Hepatocyte (in vitro differentiated cells): ENCODE measurements at regions not wholly inside any gene's neighbourhood (a gene's known extent, or its start where the extent isn't known, plus 50 kb on each side); places are given as distances from the start of the nearest gene placed in this dataset.

ENCODE experiments used
- DNase-seq: peaks from one replicate; pipeline ENCODE4 v3.0.0-alpha.2; 2016; ENCODE audit warnings: low spot score
- H2AFZ ChIP-seq: fragments of 200-600 bp; sonication (generic); 2 replicates; pipeline ENCODE4 v1.6.0; 2016; ENCODE audit warnings: antibody characterized with exemption, mild to moderate bottlenecking
- H3K27ac ChIP-seq: fragments of 200-600 bp; sonication (generic); 2 replicates; pipeline ENCODE4 v1.5.1; 2016; ENCODE audit warnings: mild to moderate bottlenecking
- H3K27me3 ChIP-seq: fragments of 200-600 bp; sonication (generic); 2 replicates; pipeline ENCODE4 v1.6.1; 2016
- H3K36me3 ChIP-seq: fragments of 200-600 bp; sonication (generic); replicated peaks from 2 replicates; pipeline ENCODE4 v1.5.1; 2016; ENCODE audit warnings: low read depth; ENCODE audit not compliant: insufficient read depth
- H3K4me1 ChIP-seq: fragments of 200-600 bp; sonication (generic); 2 replicates; pipeline ENCODE4 v1.5.1; 2016; ENCODE audit warnings: mild to moderate bottlenecking, moderate library complexity; ENCODE audit not compliant: insufficient read depth
- H3K4me2 ChIP-seq: fragments of 200-600 bp; sonication (generic); 2 replicates; pipeline ENCODE4 v1.6.0; 2016
- H3K4me3 ChIP-seq: fragments of 200-600 bp; sonication (generic); 2 replicates; pipeline ENCODE4 v1.5.1; 2016; ENCODE audit warnings: mild to moderate bottlenecking
- H3K79me2 ChIP-seq: fragments of 200-600 bp; sonication (generic); 2 replicates; pipeline ENCODE4 v1.6.0; 2017; ENCODE audit warnings: mild to moderate bottlenecking
- H3K9me2 ChIP-seq: fragments of 200-600 bp; sonication (generic); replicated peaks from 2 replicates; pipeline ENCODE4 v1.6.0; 2017; ENCODE audit warnings: mild to moderate bottlenecking; ENCODE audit not compliant: insufficient read depth
- H3K9me3 ChIP-seq: fragments of 200-600 bp; sonication (generic); 2 replicates; pipeline ENCODE4 v1.5.1; 2016; ENCODE audit warnings: low read depth, mild to moderate bottlenecking
- H4K20me1 ChIP-seq: fragments of 200-600 bp; sonication (generic); 2 replicates; pipeline ENCODE4 v1.6.0; 2016; ENCODE audit warnings: mild to moderate bottlenecking; ENCODE audit not compliant: insufficient read depth, poor library complexity, severe bottlenecking
- CTCF ChIP-seq: fragments of 200-600 bp; sonication (generic); IDR thresholded peaks from 2 replicates; pipeline ENCODE4 v1.5.1; 2016; ENCODE audit warnings: antibody characterized with exemption, mild to moderate bottlenecking; ENCODE audit not compliant: poor library complexity
- EZH2 ChIP-seq: fragments of 200-600 bp; sonication (generic); IDR thresholded peaks from 2 replicates; pipeline ENCODE4 v1.6.1; 2016; ENCODE audit warnings: antibody characterized with exemption, mild to moderate bottlenecking, borderline replicate concordance
- EZH2phosphoT487 ChIP-seq: fragments of 200-600 bp; sonication (generic); IDR thresholded peaks from one replicate; pipeline ENCODE4 v1.6.1; 2018; ENCODE audit warnings: antibody characterized with exemption, mild to moderate bottlenecking, low read depth, moderate library complexity; ENCODE audit not compliant: unreplicated experiment, severe bottlenecking
- WGBS: methylation state at CpG from one replicate; pipeline ENCODE4 v1.1.6; 2016; ENCODE audit warnings: low lambda C conversion rate; ENCODE audit errors: missing lambda C conversion rate; 5-methylcytosine and 5-hydroxymethylcytosine counted together

GRCh38 chr3:177976241-177976640, 560.0 kb upstream of the KCNMB2 start:
- no peaks in the 10 kb centered on the region for H3K9me3 ChIP-seq
- no peaks in the 10 kb centered on the region for H3K79me2 ChIP-seq
- no peak overlapping the region for H3K4me3 ChIP-seq
- no peak overlapping the region for H2AFZ ChIP-seq
- peaks cover 15% of the 10 kb centered on the region for H3K4me1 ChIP-seq
- DNase-seq = no peak
- H3K9me2 ChIP-seq = no peaks in the 10 kb centered on the region
- no peaks in the 10 kb centered on the region for H3K27me3 ChIP-seq
- no peaks in the 10 kb centered on the region for H3K36me3 ChIP-seq
- no peaks in the 10 kb centered on the region for H4K20me1 ChIP-seq
- no peak overlapping the region for H3K4me2 ChIP-seq
- WGBS = 81% methylated on average over 2 of the region's 2 CpGs
- TF ChIP-seq EZH2 (no peak), CTCF (no peak), EZH2phosphoT487 (no peak)
- no peak overlapping the region for H3K27ac ChIP-seq

DNA sequence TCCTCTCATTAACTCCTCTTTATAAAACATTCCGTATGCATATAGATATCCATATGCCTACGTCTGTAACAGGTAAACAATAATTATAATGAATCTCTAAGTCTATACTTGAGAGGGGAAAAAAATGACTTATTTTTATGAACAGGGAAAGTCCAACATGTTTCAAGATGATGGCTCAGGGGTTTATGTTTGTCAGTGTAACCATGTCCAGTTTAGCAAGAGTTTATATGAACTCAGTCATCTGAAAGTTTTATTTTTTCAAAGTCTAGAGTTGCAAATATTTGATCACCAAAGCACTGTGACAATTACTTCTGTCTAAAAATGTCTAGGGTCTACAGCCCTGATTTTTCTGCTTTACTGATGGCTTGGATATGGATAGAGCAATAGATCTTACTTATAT, 559.4 kb upstream of the KCNMB2 start:
- TF ChIP-seq CTCF (no peak), EZH2 (no peak), EZH2phosphoT487 (no peak)
- no peak overlapping the region for H2AFZ ChIP-seq
- peaks cover 15% of the 10 kb centered on the region for H3K4me1 ChIP-seq
- H3K79me2 ChIP-seq = no peaks in the 10 kb centered on the region
- H3K27me3 ChIP-seq = no peaks in the 10 kb centered on the region
- 78% methylated on average over 2 of the region's 2 CpGs for WGBS
- H3K36me3 ChIP-seq = no peaks in the 10 kb centered on the region
- no peak overlapping the region for H3K4me3 ChIP-seq
- no peak for DNase-seq
- no peak overlapping the region for H3K27ac ChIP-seq
- H3K9me3 ChIP-seq = no peaks in the 10 kb centered on the region
- H3K9me2 ChIP-seq = no peaks in the 10 kb centered on the region
- H3K4me2 ChIP-seq = no peak overlapping the region
- H4K20me1 ChIP-seq = no peaks in the 10 kb centered on the region

- no peak overlapping the region for H3K27ac ChIP-seq
- H3K27me3 ChIP-seq = no peaks in the 10 kb centered on the region
- H3K79me2 ChIP-seq = no peaks in the 10 kb centered on the region
- no peak overlapping the region for H3K4me2 ChIP-seq
- no peak overlapping the region for H3K4me3 ChIP-seq
- WGBS = 89% methylated on average over 2 of the region's 2 CpGs
- no peaks in the 10 kb centered on the region for H4K20me1 ChIP-seq
- no peaks in the 10 kb centered on the region for H3K36me3 ChIP-seq
- DNase-seq = no peak
- TF ChIP-seq EZH2 = no peak
- TF ChIP-seq CTCF = no peak
- TF ChIP-seq EZH2phosphoT487 = no peak
- H3K9me3 ChIP-seq = no peaks in the 10 kb centered on the region
- H3K9me2 ChIP-seq = no peaks in the 10 kb centered on the region
- no peak overlapping the region for H2AFZ ChIP-seq
- peaks cover 15% of the 10 kb centered on the region for H3K4me1 ChIP-seq
Observed at GRCh38 chr3:177977381-177978158, 558.7 kb upstream of the KCNMB2 start.
